Tongue (tissue), 1 donor: ENCODE measurements at regions not wholly inside any gene's neighbourhood (a gene's known extent, or its start where the extent isn't known, plus 50 kb on each side); places are given as distances from the start of the nearest gene placed in this dataset.
"Not testable (repeated sequence)": the region's sequence is repeated elsewhere in the genome, so short reads cannot be mapped to it uniquely, and the experiment has no call there.

Experiments used
- DNase-seq: peaks from one replicate; pipeline ENCODE4 v3.0.0-alpha.2; 2015

GRCh38 chr10:52481986-52482555 is 168.0 kb downstream of the DKK1 start:
- DNase-seq = no peak

- DNase-seq = no peak
Measured at GRCh38 chr10:52483587-52483986, 169.5 kb downstream of the DKK1 start.

GRCh38 chr10:52484206-52485065 is 170.4 kb downstream of the DKK1 start:
- peak; percentile 8 for DNase-seq

- DNase-seq = peak; percentile 9
Measured at GRCh38 chr10:52485462-52485861, 171.4 kb downstream of the DKK1 start.

DNA sequence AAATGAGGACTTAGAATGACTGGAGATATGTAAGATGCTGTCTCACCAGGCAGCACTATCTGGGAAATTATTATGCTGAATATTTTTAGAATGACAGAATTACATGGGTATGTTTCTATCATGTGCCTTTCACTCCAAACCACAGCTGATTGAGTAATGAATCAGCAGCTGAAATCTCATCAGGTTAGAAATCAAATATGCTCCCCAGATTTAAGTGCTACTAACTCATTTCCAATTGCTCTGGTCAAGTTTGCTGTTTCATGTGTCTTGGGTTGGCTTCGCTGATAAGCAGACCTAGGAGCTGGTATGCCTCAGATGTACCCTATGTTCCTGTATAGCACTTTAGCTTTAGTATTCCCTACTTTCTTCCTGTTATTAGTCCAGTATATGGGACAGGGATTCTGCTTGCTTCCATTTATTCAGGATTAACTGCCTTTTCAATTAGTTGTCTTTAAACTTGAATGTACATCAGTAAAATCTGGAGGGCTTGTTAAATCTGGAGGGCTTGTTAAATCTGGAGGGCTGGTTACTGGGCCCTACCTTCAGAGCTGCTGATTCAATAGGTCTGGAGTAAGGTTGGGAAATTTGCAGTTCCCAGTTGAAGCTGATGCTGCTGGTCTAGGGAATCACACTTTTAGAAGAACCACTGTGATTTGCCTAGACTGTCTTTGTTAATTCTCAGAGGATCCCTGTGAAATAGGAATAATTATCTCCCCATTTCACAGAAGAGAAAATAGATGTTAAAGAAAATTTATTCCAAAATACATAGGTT is 172.9 kb downstream of the DKK1 start:
- no peak for DNase-seq

- peak; percentile 73 for DNase-seq
Measured at GRCh38 chr10:52488606-52489485, 174.8 kb downstream of the DKK1 start.

DNA sequence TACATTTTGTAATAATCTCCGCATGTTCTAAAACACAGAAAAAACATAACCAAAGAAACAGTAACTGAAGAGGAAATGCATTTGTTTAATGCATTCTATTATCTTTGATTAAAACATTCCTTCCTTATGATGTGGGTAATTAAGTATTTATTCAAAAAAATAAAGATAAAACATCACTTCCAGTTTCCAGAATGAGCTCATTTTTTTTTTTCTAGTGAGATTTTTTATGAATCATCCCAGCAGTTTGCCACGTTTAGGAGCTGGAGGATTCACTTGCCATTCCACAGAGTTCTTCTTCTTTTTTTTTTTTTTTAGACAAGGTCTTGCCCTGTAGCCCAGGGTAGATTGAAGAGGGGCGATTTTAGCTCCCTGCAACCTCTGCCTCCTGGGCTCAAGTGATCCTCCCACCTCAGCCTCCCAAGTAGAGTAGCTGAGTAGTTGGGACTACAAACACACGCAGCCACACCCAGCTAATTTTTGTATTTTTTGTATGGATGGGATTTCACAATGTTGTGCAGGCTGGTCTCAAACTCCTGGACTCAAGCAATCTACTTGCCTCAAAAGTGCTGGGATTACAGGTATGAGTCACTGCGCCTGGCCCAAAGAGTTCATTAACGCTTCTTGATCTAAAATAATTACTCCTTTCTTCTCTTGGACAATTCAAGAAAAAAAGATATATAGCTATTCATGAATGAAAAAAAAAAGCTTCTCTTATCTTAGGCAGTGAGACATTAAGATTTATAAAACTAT is 177.3 kb downstream of the DKK1 start:
- no peak for DNase-seq

GRCh38 chr10:52499281-52499680 is 185.2 kb downstream of the DKK1 start:
- DNase-seq = no peak

DNA sequence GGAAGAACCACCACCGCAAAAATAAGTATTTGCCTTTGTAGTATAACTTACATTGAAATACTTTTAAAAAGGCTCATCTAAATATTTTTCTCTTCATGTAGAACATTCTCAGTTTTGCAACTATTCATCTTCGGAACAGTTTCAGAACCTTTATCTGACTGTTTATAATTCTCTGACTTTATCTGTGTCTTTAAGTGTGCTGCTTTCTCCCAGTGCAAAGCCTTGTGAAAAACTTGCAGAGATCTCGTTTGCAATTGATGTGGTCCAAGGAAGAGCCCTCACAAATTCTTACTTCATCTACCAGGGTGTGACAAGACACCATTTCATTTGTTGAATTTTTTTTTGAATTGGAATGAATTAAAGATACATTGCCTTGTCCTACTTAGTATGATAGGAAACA is 186.4 kb downstream of the DKK1 start:
- DNase-seq = no peak

GRCh38 chr10:52502237-52502636 is 188.2 kb downstream of the DKK1 start:
- no peak for DNase-seq

DNA sequence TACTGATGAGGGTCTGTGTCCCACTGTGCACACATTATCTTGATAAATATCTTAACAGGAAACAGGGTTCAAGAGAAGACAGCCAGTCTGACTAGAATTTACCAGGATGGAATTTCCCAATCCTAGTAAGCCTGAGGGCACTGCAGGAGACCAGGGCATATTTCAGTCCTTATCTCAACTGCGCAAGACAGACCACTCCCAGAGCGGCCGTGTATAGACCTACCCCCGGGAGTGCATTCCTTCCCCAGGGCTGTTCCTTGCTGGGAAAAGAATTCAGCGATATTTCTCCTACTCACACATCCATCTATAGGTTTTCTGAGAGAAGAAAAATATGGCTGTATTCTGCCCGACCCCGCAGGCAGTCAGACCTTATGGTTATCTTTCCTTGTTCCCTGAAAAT is 191.3 kb downstream of the DKK1 start:
- not testable (repeated sequence) for DNase-seq

GRCh38 chr10:52514481-52514880 is 200.4 kb downstream of the DKK1 start:
- DNase-seq = no peak

DNA sequence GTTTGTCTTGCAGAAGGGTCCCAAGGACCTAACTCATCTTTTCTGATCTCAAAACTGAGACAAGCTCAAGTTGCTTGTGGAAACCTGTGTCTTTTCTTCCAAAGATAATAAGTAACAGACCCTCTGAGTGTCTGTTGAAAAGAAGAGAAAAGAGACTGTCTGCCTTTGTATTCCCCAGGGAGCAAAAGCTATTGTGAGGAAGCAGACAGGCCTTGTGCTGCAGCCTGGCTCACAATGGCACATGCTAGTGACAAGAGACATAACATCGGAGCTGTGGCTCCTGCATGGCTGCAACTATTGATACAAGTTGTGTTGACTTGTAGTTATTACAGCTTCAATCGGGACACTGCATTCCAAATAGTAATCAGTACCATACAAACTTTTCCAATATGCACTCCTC is 202.9 kb downstream of the DKK1 start:
- peak; percentile 5 for DNase-seq

DNA sequence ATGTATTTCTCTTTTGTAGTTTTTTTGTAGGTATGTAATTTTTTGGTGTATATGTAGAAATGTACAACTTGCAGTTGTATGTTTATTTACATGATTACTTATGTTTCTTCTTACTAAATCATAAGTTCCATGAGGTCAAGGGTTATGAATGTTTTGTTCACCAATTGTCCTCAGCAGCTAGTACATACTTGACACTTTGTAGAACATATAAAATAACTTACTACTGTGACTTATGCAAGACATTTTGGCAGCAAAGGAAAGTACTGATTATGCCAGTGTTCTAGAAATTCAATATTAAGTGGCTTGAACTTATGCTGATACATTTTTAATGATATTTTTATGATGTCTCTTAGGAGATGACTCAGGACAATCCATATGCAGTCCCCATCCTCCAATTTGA is 209.6 kb downstream of the DKK1 start:
- no peak for DNase-seq

DNA sequence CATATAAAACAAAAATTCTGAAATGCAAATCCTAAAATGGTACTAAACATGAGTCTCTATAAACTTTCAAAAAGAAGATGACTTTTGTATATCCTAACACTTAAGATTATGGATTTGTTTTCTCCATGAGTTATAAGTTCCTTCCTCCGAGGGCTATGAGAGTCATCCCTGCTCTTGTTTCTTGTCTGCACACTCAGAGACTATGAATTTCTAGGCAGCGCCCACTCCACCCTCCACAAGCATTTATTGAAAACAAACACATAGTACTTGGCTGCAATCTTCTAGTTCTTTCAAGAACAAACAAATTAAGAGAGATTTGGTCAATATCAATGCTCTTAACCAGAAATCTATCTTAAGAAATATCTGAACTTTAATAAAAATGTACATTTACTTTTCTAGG is 211.7 kb downstream of the DKK1 start:
- DNase-seq = no peak

DNA sequence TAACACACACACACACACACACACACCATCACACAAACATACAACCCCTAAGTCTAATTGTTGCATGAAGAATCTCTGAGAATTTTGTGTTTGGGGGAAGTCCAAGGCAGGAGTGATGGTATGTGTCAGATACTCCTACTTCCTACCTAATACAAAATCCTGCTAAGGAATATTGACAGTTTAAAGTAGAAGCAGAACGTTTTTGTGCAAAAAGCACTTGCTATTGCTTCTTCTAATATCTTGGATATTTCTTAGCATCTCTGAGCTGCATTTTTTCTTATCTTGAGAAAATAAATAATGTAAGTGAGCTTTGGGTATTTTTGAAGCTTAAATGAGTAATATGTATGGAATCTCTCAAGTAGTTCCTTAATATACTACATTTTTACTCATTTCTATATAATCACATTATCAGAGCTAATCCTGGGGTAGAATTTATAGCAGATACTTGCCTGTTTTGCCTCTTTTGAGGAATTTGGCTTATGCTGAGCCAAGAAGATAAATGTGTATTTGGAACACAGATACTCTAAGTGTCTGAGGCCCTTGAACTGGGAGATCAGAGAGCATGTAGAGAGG is 212.3 kb downstream of the DKK1 start:
- no peak for DNase-seq

- DNase-seq = no peak
Measured at GRCh38 chr10:52532650-52533290, 218.7 kb downstream of the DKK1 start.

- no peak for DNase-seq
Measured at GRCh38 chr10:52533986-52534385, 219.9 kb downstream of the DKK1 start.

DNA sequence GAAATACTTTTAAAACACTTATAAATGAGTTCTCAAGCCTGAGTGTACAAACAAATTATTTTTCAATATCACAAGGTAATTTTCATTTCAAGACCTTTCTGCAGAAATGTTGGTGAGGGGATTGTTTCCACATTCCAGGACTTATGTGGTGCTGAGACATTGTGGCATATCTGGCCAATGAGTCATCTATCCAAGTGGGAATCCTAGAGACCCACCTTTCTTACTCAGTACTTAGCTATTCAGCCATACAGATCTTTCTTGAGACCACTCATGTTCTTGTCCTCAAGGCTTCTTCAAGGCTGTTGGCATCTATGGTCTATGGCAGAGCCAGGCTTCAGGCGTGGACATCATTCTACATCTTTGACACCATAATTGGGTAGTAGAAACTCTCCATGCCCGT is 225.4 kb downstream of the DKK1 start:
- no peak for DNase-seq

- DNase-seq = no peak
Measured at GRCh38 chr10:52540479-52540984, 226.5 kb downstream of the DKK1 start.
